Upper lobe of left lung (tissue), 4 donors: ENCODE measurements at regions not wholly inside any gene's neighbourhood (a gene's known extent, or its start where the extent isn't known, plus 50 kb on each side); places are given as distances from the start of the nearest gene placed in this dataset.

Source experiments
- EP300 ChIP-seq, 4 donors: sonication (generic); formaldehyde crosslinking; IDR thresholded peaks; one replicate each; pipeline ENCODE4 v1.5.1; 2017; ENCODE audit warnings: antibody characterized with exemption in 4 of 4, control low read depth in 2 of 4
- TF ChIP-seq, protein P1 (sequence below), 6 experiments: fragments of 450-650 bp in 4 of 6; fragments of 200-600 bp in 2 of 6; sonication (generic) in 2 of 6; IDR thresholded peaks; one replicate each; pipeline ENCODE4 v1.5.1; 2016 to 2019; ENCODE audit warnings: antibody characterized with exemption in 6 of 6

DNA sequence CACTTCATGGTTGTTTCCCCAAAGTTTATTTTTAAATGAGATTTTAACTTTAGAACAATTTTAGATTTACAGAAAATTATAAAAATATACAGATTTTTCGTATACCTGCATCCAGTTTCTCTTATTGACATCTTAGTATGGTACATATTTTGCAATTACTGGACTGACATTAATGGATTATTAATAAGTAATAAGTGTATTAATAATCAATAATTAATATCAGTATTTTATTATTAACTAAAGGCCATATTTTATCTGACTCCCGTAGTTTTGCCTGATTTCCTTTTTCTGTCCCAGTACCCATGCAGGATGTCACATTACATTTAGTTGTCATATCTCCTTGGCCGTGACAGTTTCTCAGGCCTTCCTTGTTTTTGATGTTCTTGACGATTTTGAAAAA lies 307.0 kb downstream of the C6orf118 start:
- TF ChIP-seq, protein P1, sequence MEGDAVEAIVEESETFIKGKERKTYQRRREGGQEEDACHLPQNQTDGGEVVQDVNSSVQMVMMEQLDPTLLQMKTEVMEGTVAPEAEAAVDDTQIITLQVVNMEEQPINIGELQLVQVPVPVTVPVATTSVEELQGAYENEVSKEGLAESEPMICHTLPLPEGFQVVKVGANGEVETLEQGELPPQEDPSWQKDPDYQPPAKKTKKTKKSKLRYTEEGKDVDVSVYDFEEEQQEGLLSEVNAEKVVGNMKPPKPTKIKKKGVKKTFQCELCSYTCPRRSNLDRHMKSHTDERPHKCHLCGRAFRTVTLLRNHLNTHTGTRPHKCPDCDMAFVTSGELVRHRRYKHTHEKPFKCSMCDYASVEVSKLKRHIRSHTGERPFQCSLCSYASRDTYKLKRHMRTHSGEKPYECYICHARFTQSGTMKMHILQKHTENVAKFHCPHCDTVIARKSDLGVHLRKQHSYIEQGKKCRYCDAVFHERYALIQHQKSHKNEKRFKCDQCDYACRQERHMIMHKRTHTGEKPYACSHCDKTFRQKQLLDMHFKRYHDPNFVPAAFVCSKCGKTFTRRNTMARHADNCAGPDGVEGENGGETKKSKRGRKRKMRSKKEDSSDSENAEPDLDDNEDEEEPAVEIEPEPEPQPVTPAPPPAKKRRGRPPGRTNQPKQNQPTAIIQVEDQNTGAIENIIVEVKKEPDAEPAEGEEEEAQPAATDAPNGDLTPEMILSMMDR (IDR thresholded peaks at IDR 0.05) = no peak
- no peak for TF ChIP-seq EP300 (IDR thresholded peaks at IDR 0.05)
